G401.6 (cell line): ENCODE measurements at regions not wholly inside any gene's neighbourhood (a gene's known extent, or its start where the extent isn't known, plus 50 kb on each side); places are given as distances from the start of the nearest gene placed in this dataset.
"Not testable (repeated sequence)": the region's sequence is repeated elsewhere in the genome, so short reads cannot be mapped to it uniquely, and the experiment has no call there.

Source experiments
- FAIRE-seq: peaks from 2 replicates; lab custom pipeline; 2012; peaks lifted over from hg19 to GRCh38; lab: Jason Lieb, UNC

- FAIRE-seq = no peak
Measured at GRCh38 chr10:20396701-20397100, 500.4 kb downstream of the NEBL start.

- FAIRE-seq = no peak
Measured at GRCh38 chr10:20396205-20396604, 500.9 kb downstream of the NEBL start.

GRCh38 chr10:20391629-20392028, 505.5 kb downstream of the NEBL start:
- FAIRE-seq = no peak

GRCh38 chr10:20381761-20382160, 515.4 kb downstream of the NEBL start:
- FAIRE-seq = no peak

- no peak for FAIRE-seq
Measured at GRCh38 chr10:20380401-20380800, 516.7 kb downstream of the NEBL start.

GRCh38 chr10:20372748-20373147, 524.4 kb downstream of the NEBL start:
- FAIRE-seq = no peak

- not testable (repeated sequence) for FAIRE-seq
Measured at GRCh38 chr10:20370977-20371533, 526.1 kb downstream of the NEBL start.

- FAIRE-seq = no peak
Measured at GRCh38 chr10:20369863-20370736, 527.0 kb downstream of the NEBL start.

GRCh38 chr10:20363684-20364083, 533.4 kb downstream of the NEBL start:
- FAIRE-seq = no peak

- no peak for FAIRE-seq
Measured at GRCh38 chr10:20355915-20356314, 539.7 kb downstream of the PLXDC2 start.

- FAIRE-seq = no peak
Measured at GRCh38 chr10:20355011-20355410, 538.8 kb downstream of the PLXDC2 start.

GRCh38 chr10:20354166-20354565, 537.9 kb downstream of the PLXDC2 start:
- FAIRE-seq = no peak

GRCh38 chr10:20350509-20350908, 534.3 kb downstream of the PLXDC2 start:
- FAIRE-seq = no peak

- FAIRE-seq = no peak
Measured at GRCh38 chr10:20343036-20343435, 526.8 kb downstream of the PLXDC2 start.
